Caco-2 (cell line): ENCODE measurements at regions not wholly inside any gene's neighbourhood (a gene's known extent, or its start where the extent isn't known, plus 50 kb on each side); places are given as distances from the start of the nearest gene placed in this dataset.

Source experiments
- BruUV-seq: library from RNA; stranded (reverse); fragments of 400-500 nt; replicated peaks from 2 replicates; lab custom pipeline; 2021; lab: Mats Ljungman, UMichigan
- CTCF ChIA-PET: fragments of 300-600 bp; sonication (Branson Sonifier 250); formaldehyde crosslinking; loops from one replicate; lab custom pipeline; 2022; ENCODE audit warnings: antibody characterized with exemption; lab: Charles Lee
- POLR2A ChIA-PET: fragments of 300-600 bp; sonication (Branson Sonifier 250); formaldehyde crosslinking; loops from one replicate; lab custom pipeline; 2022; ENCODE audit warnings: antibody characterized with exemption; lab: Charles Lee
- DNase-seq, 2 experiments: peaks; one replicate each; pipeline versions ENCODE4 v3.0.0 to v3.0.0-alpha.2; 2020 to 2022
- H3K27me3 ChIP-seq: replicated peaks from 2 replicates; pipeline ENCODE4 v1.6.0; 2011; ENCODE audit warnings: low read length; ENCODE audit not compliant: control insufficient read depth, insufficient read depth
- H3K36me3 ChIP-seq: 2 replicates; pipeline ENCODE4 v1.5.1; 2011; ENCODE audit warnings: low read length; ENCODE audit not compliant: control insufficient read depth, insufficient read depth
- H3K4me1 ChIP-seq: fragments of 250-450 bp; sonication (Bioruptor Pico); 2 replicates; pipeline ENCODE4 v1.5.1; 2020; ENCODE audit warnings: mild to moderate bottlenecking
- H3K4me3 ChIP-seq: 2 replicates; pipeline ENCODE4 v1.5.1; 2011; ENCODE audit warnings: low read depth, mild to moderate bottlenecking, control low read depth, low read length
- H3K9me3 ChIP-seq: fragments of 250-450 bp; sonication (Bioruptor Pico); 2 replicates; pipeline ENCODE4 v1.5.1; 2020; ENCODE audit warnings: mild to moderate bottlenecking, moderate library complexity
- H3K27ac Mint-ChIP-seq: one replicate; pipeline ENCODE4 v1.8.0; 2022; ENCODE audit warnings: mixed read lengths; ENCODE audit not compliant: unreplicated experiment
- H3K27me3 Mint-ChIP-seq: one replicate; pipeline ENCODE4 v1.8.0; 2022; ENCODE audit warnings: mixed read lengths; ENCODE audit not compliant: insufficient read depth, unreplicated experiment
- H3K36me3 Mint-ChIP-seq: one replicate; pipeline ENCODE4 v1.8.0; 2022; ENCODE audit warnings: mild to moderate bottlenecking, mixed read lengths; ENCODE audit not compliant: insufficient read depth, unreplicated experiment
- H3K4me1 Mint-ChIP-seq: one replicate; pipeline ENCODE4 v1.8.0; 2022; ENCODE audit warnings: low read depth, mixed read lengths; ENCODE audit not compliant: unreplicated experiment
- H3K4me3 Mint-ChIP-seq: one replicate; pipeline ENCODE4 v1.8.0; 2022; ENCODE audit warnings: mild to moderate bottlenecking, moderate library complexity, mixed read lengths; ENCODE audit not compliant: unreplicated experiment
- H3K9me3 Mint-ChIP-seq: one replicate; pipeline ENCODE4 v1.8.0; 2022; ENCODE audit warnings: mixed read lengths; ENCODE audit not compliant: unreplicated experiment
- CTCF ChIP-seq, 2 experiments: fragments of 200-600 bp in 1 of 2; IDR thresholded peaks; 1 replicate in 1 of 2; 2 replicates in 1 of 2; pipeline versions ENCODE4 v1.5.1 to v1.8.0; 2011 to 2022; ENCODE audit warnings: antibody characterized with exemption in 1 of 2, control low read depth in 1 of 2, inconsistent platforms in 1 of 2, low read depth in 1 of 2, low read length in 1 of 2, mild to moderate bottlenecking in 1 of 2, moderate library complexity in 1 of 2; ENCODE audit not compliant: insufficient read depth in 1 of 2, severe bottlenecking in 1 of 2, unreplicated experiment in 1 of 2
- intact Hi-C: fragments of 100-400 bp; cut with micrococcal nuclease; formaldehyde crosslinking; loops from one replicate; pipeline ENCODE4 v1.10.0; 2022; ENCODE audit not compliant: unreplicated experiment

- no peak overlapping the region for H3K4me3 Mint-ChIP-seq
- CTCF ChIA-PET, result no interaction called here
- H3K4me1 Mint-ChIP-seq, result no peaks in the 10 kb centered on the region
- POLR2A ChIA-PET, result no interaction called here
- intact Hi-C loops, result no loop called here
- Histone ChIP-seq H3K4me3 (no peak overlapping the region), H3K36me3 (no peaks in the 10 kb centered on the region), H3K9me3 (no peaks in the 10 kb centered on the region), H3K27me3 (no peaks in the 10 kb centered on the region), H3K4me1 (no peaks in the 10 kb centered on the region)
- TF ChIP-seq CTCF (IDR thresholded peaks at IDR 0.05; ENCODE audit: insufficient read depth in 1 of 2, low read depth in 1 of 2, low read length in 1 of 2, severe bottlenecking in 1 of 2, unreplicated experiment in 1 of 2), result no peak
- no peaks in the 10 kb centered on the region for H3K36me3 Mint-ChIP-seq
- H3K9me3 Mint-ChIP-seq, result no peaks in the 10 kb centered on the region
- no peaks in the 10 kb centered on the region for H3K27me3 Mint-ChIP-seq
- no peak overlapping the region for H3K27ac Mint-ChIP-seq
- DNase-seq, result no peak
- no TSS peak for BruUV-seq
Measured at GRCh38 chr11:25938952-25939351, 393.0 kb upstream of the ANO3 start.

GRCh38 chr11:25939691-25940090 is 392.2 kb upstream of the ANO3 start:
- ChIA-PET CTCF (no interaction called here), POLR2A (no interaction called here)
- H3K36me3 Mint-ChIP-seq, result no peaks in the 10 kb centered on the region
- Histone ChIP-seq H3K27me3 (no peaks in the 10 kb centered on the region), H3K4me3 (no peak overlapping the region), H3K9me3 (no peaks in the 10 kb centered on the region), H3K36me3 (no peaks in the 10 kb centered on the region), H3K4me1 (no peaks in the 10 kb centered on the region)
- TF ChIP-seq CTCF (IDR thresholded peaks at IDR 0.05; ENCODE audit: insufficient read depth in 1 of 2, low read depth in 1 of 2, low read length in 1 of 2, severe bottlenecking in 1 of 2, unreplicated experiment in 1 of 2), result no peak
- H3K27ac Mint-ChIP-seq, result no peak overlapping the region
- H3K4me1 Mint-ChIP-seq, result no peaks in the 10 kb centered on the region
- H3K9me3 Mint-ChIP-seq, result no peaks in the 10 kb centered on the region
- intact Hi-C loops, result no loop called here
- H3K27me3 Mint-ChIP-seq, result no peaks in the 10 kb centered on the region
- H3K4me3 Mint-ChIP-seq, result no peak overlapping the region
- no TSS peak for BruUV-seq
- DNase-seq, result no peak

- no peaks in the 10 kb centered on the region for H3K36me3 Mint-ChIP-seq
- H3K4me1 ChIP-seq, result no peaks in the 10 kb centered on the region
- POLR2A ChIA-PET, result no interaction called here
- BruUV-seq, result no TSS peak
- H3K27me3 Mint-ChIP-seq, result no peaks in the 10 kb centered on the region
- no peak overlapping the region for H3K4me3 ChIP-seq
- no peaks in the 10 kb centered on the region for H3K36me3 ChIP-seq
- no peaks in the 10 kb centered on the region for H3K27me3 ChIP-seq
- H3K9me3 Mint-ChIP-seq, result no peaks in the 10 kb centered on the region
- intact Hi-C loops, result no loop called here
- CTCF ChIA-PET, result no interaction called here
- no peak for DNase-seq
- no peak overlapping the region for H3K27ac Mint-ChIP-seq
- TF ChIP-seq CTCF (IDR thresholded peaks at IDR 0.05; ENCODE audit: insufficient read depth in 1 of 2, low read depth in 1 of 2, low read length in 1 of 2, severe bottlenecking in 1 of 2, unreplicated experiment in 1 of 2), result no peak
- H3K9me3 ChIP-seq, result no peaks in the 10 kb centered on the region
- no peaks in the 10 kb centered on the region for H3K4me1 Mint-ChIP-seq
- H3K4me3 Mint-ChIP-seq, result no peak overlapping the region
Measured at GRCh38 chr11:25941353-25941752, 390.6 kb upstream of the ANO3 start.
